VCaP (cell line): ENCODE measurements at regions not wholly inside any gene's neighbourhood (a gene's known extent, or its start where the extent isn't known, plus 50 kb on each side); places are given as distances from the start of the nearest gene placed in this dataset.
A peak's percentile ranks its signal among the peaks of the same experiment; 100 is the strongest.

Experiments used
- H3K27ac ChIP-seq: fragments of 450-650 bp; 2 replicates; pipeline ENCODE4 v1.5.1; 2017
- CTCF ChIP-seq: fragments of 450-650 bp; conservative IDR thresholded peaks from 2 replicates; pipeline ENCODE4 v1.5.1; 2017; ENCODE audit warnings: mild to moderate bottlenecking, moderate library complexity

- TF ChIP-seq CTCF = no peak
- H3K27ac ChIP-seq = no peak overlapping the region
Observed at GRCh38 chr22:44427611-44428470, 70.2 kb downstream of the RTL6 start.

- H3K27ac ChIP-seq = no peak overlapping the region
- TF ChIP-seq CTCF = no peak
Observed at GRCh38 chr22:44426981-44427380, 71.1 kb downstream of the RTL6 start.

- no peak overlapping the region for H3K27ac ChIP-seq
- no peak for TF ChIP-seq CTCF
Observed at GRCh38 chr22:44425694-44426045, 72.4 kb downstream of the RTL6 start.

- H3K27ac ChIP-seq = no peak overlapping the region
- no peak for TF ChIP-seq CTCF
Observed at GRCh38 chr22:44424867-44425693, 73.0 kb downstream of the RTL6 start.

- TF ChIP-seq CTCF = no peak
- H3K27ac ChIP-seq = no peak overlapping the region
Observed at GRCh38 chr22:44424359-44424682, 73.7 kb downstream of the RTL6 start.

- peak overlapping the region; percentile 36; the same call in 1 of the 2 replicates for H3K27ac ChIP-seq
- no peak for TF ChIP-seq CTCF
Observed at GRCh38 chr22:44423556-44424358, 74.3 kb downstream of the RTL6 start.

- no peak for TF ChIP-seq CTCF
- H3K27ac ChIP-seq = peak overlapping the region; percentile 36; the same call in 1 of the 2 replicates
Observed at GRCh38 chr22:44422746-44423380, 75.2 kb downstream of the RTL6 start.
